K562 (cell line): ENCODE measurements at regions not wholly inside any gene's neighbourhood (a gene's known extent, or its start where the extent isn't known, plus 50 kb on each side); places are given as distances from the start of the nearest gene placed in this dataset.

Source experiments
- ATAC-seq: fragments of 200-7000 bp; cut with Tn5 transposase; 3 replicates; pipeline ENCODE4 v1.9.1; 2020; ENCODE audit warnings: moderate library complexity
- BruUV-seq: library from RNA; stranded (reverse); fragments of 400-500 nt; replicated peaks from 2 replicates; lab custom pipeline; 2021; lab: Mats Ljungman, UMichigan
- CTCF ChIA-PET: fragments of 300-600 bp; formaldehyde crosslinking; extraction: SDS; loops from one replicate; lab custom pipeline; 2021; ENCODE audit warnings: low intra/inter-chr PET ratio; lab: Yijun Ruan, JAX
- POLR2A ChIA-PET: fragments of 300-600, 350-650 bp; sonication (Branson Sonifier 250); formaldehyde crosslinking; extraction: SDS; loops from one replicate; lab custom pipeline; 2021; ENCODE audit warnings: antibody characterized with exemption, inconsistent platforms; lab: Yijun Ruan, JAX
- DNase-seq, 4 experiments: peaks; one replicate each; pipeline versions ENCODE4 v3.0.0 to v3.0.0-alpha.2; 2011 to 2018; ENCODE audit warnings: low spot score in 3 of 4, mixed read lengths in 3 of 4; ENCODE audit errors: extremely low read depth in 1 of 4
- FAIRE-seq: peaks from 2 replicates; lab custom pipeline; 2011; peaks lifted over from hg19 to GRCh38; lab: Jason Lieb, UNC
- H2AFZ ChIP-seq: 2 replicates; pipeline ENCODE4 v1.6.0; 2011; ENCODE audit warnings: low read depth, low read length, control low read depth, inconsistent platforms
- H3K27ac ChIP-seq: fragments of 200-600 bp; 3 replicates; pipeline ENCODE4 v1.8.0; 2011; ENCODE audit warnings: low read depth, mild to moderate bottlenecking, control low read depth, inconsistent platforms, low read length, moderate library complexity, mixed read lengths; ENCODE audit errors: extremely low read depth
- H3K27me3 ChIP-seq, 2 experiments: fragments of 300-600 bp in 1 of 2; 2 replicates in 1 of 2; 3 replicates in 1 of 2; pipeline versions ENCODE4 v1.6.0 to v1.8.0; 2011; ENCODE audit warnings: inconsistent platforms in 2 of 2, low read length in 2 of 2, mild to moderate bottlenecking in 1 of 2, mixed read lengths in 1 of 2, moderate library complexity in 1 of 2; ENCODE audit not compliant: control insufficient read depth in 2 of 2, insufficient read depth in 2 of 2
- H3K36me3 ChIP-seq: fragments of 300-600 bp; 3 replicates; pipeline ENCODE4 v1.8.0; 2011; ENCODE audit warnings: mild to moderate bottlenecking, low read length, inconsistent platforms; ENCODE audit not compliant: control insufficient read depth, insufficient read depth
- H3K4me1 ChIP-seq, 2 experiments: fragments of 200-600 bp in 1 of 2; replicated peaks in 1 of 2; 2 replicates in 1 of 2; 3 replicates in 1 of 2; pipeline versions ENCODE4 v1.5.1 to v1.8.0; 2011; ENCODE audit warnings: inconsistent platforms in 2 of 2, low read length in 2 of 2, mild to moderate bottlenecking in 1 of 2, mixed read lengths in 1 of 2, moderate library complexity in 1 of 2; ENCODE audit not compliant: control insufficient read depth in 2 of 2, insufficient read depth in 2 of 2
- H3K4me2 ChIP-seq: 2 replicates; pipeline ENCODE4 v1.6.1; 2011; ENCODE audit warnings: low read length, control low read depth, inconsistent platforms, mixed read lengths; ENCODE audit not compliant: insufficient read depth
- H3K4me3 ChIP-seq: fragments of 200-600 bp; sonication (generic), shearing (Covaris generic); 2 replicates; pipeline ENCODE4 v1.5.1; 2016; ENCODE audit warnings: control low read depth, inconsistent platforms
- H3K79me2 ChIP-seq: fragments of 200-600 bp; 3 replicates; pipeline ENCODE4 v1.8.0; 2011; ENCODE audit warnings: low read length, inconsistent platforms; ENCODE audit not compliant: control insufficient read depth, insufficient read depth
- H3K9ac ChIP-seq, 2 experiments: 2 replicates each; pipeline versions ENCODE4 v1.6.0 to v1.6.1; 2011; ENCODE audit warnings: low read depth in 2 of 2, low read length in 2 of 2, control low read depth in 1 of 2, inconsistent platforms in 1 of 2, mild to moderate bottlenecking in 1 of 2, mixed read lengths in 1 of 2; ENCODE audit not compliant: insufficient read depth in 1 of 2
- H3K9me1 ChIP-seq: one replicate; pipeline ENCODE4 v1.6.0; 2011; ENCODE audit warnings: inconsistent platforms, mild to moderate bottlenecking, low read length, moderate library complexity; ENCODE audit not compliant: control insufficient read depth, insufficient read depth
- H3K9me3 ChIP-seq: replicated peaks from 2 replicates; pipeline ENCODE4 v1.5.1; 2011; ENCODE audit warnings: low read depth, low read length, inconsistent platforms; ENCODE audit not compliant: control insufficient read depth, insufficient read depth
- H4K20me1 ChIP-seq: replicated peaks from 2 replicates; pipeline ENCODE4 v1.6.1; 2011; ENCODE audit warnings: low read length, inconsistent platforms, mixed read lengths; ENCODE audit not compliant: control insufficient read depth, insufficient read depth
- CREB3 ChIP-seq: fragments of 450-650 bp; conservative IDR thresholded peaks from 2 replicates; pipeline ENCODE4 v1.6.1; 2016; ENCODE audit warnings: missing genetic modification characterization, low read depth, mild to moderate bottlenecking, missing compliant biosample characterization, moderate library complexity
- HES1 ChIP-seq: fragments of 450-650 bp; IDR thresholded peaks from 2 replicates; pipeline ENCODE4 v1.6.1; 2016; ENCODE audit warnings: low read depth, mild to moderate bottlenecking, moderate library complexity
- NCOR1 ChIP-seq: fragments of 450-650 bp; IDR thresholded peaks from 2 replicates; pipeline ENCODE4 v1.6.1; 2016; ENCODE audit warnings: mild to moderate bottlenecking, moderate library complexity
- NR1H2 ChIP-seq: sonication (generic); formaldehyde crosslinking; IDR thresholded peaks from 2 replicates; pipeline ENCODE4 v1.4.0; 2020; ENCODE audit warnings: mild to moderate bottlenecking, missing genetic modification reagents
- PYGO2 ChIP-seq: fragments of 450-650 bp; IDR thresholded peaks from 2 replicates; pipeline ENCODE4 v1.6.1; 2016; ENCODE audit warnings: mild to moderate bottlenecking, missing genetic modification characterization, moderate library complexity, missing compliant biosample characterization
- RBM25 ChIP-seq: fragments of 200-400 bp; formaldehyde crosslinking; IDR thresholded peaks from 2 replicates; pipeline ENCODE4 v1.6.1; 2018; ENCODE audit warnings: low read length, low read depth, moderate library complexity; ENCODE audit not compliant: severe bottlenecking
- SRSF7 ChIP-seq: fragments of 200-400 bp; formaldehyde crosslinking; optimal IDR thresholded peaks from 2 replicates; pipeline ENCODE3; 2017; ENCODE audit warnings: mild to moderate bottlenecking, low read depth, low read length
- WGBS: fragments of 100-300 bp; shearing (Covaris generic); methylation state at CpG from one replicate; pipeline ENCODE4 v1.1.6; 2016; ENCODE audit warnings: low coverage, mixed read lengths; ENCODE audit not compliant: insufficient coverage; ENCODE audit errors: missing lambda C conversion rate; 5-methylcytosine and 5-hydroxymethylcytosine counted together
- in situ Hi-C: fragments of 300-500 bp; cut with MboI; formaldehyde crosslinking; loops from 4 replicates; pipeline ENCODE4 v1.15.0; 2018; ENCODE audit warnings: inconsistent platforms, mixed read lengths
- intact Hi-C: fragments of 100-400 bp; cut with micrococcal nuclease; formaldehyde crosslinking; loops from 2 replicates; pipeline ENCODE4 v1.14.2; 2022
- TF ChIP-seq, protein P1 (sequence below): sonication (generic); formaldehyde crosslinking; IDR thresholded peaks from 2 replicates; pipeline ENCODE4 v1.8.1; 2023; ENCODE audit warnings: missing genetic modification reagents, mild to moderate bottlenecking, borderline replicate concordance

GRCh38 chr1:219398815-219399396, 214.0 kb downstream of the ZC3H11B start (continued):
- TF ChIP-seq CREB3 (tag) (no peak), RBM25 (no peak)

DNA sequence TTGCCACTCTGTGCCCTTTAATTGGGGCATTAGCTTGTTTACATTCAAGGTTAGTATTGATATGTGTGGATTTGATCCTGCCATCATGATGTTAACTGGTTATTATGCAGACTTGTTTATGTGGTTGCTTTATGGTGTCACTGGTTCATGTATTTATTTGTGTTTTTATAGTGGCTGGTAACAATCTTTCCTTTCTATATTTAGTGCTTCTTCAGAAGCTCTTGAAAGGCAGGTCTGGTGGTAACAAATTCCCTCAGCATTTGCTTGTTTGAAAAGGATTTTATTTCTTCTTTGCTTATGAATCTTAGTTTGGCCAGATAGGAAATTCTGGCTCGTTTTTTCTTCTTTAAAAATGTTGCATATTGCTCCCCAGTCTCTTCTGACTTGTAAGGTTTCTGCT, 215.4 kb downstream of the ZC3H11B start:
- Histone ChIP-seq H3K27ac (no peak overlapping the region), H3K27me3 (no peaks in the 10 kb centered on the region), H3K4me1 (no peaks in the 10 kb centered on the region), H4K20me1 (no peaks in the 10 kb centered on the region), H3K9me3 (no peaks in the 10 kb centered on the region; the same call in 1 of the 2 replicates), H3K9ac (no peak overlapping the region), H3K79me2 (no peaks in the 10 kb centered on the region), H2AFZ (no peak overlapping the region), H3K4me3 (no peak overlapping the region), H3K36me3 (no peaks in the 10 kb centered on the region), H3K4me2 (no peak overlapping the region), H3K9me1 (no peaks in the 10 kb centered on the region)
- BruUV-seq = no TSS peak
- CTCF ChIA-PET = no interaction called here
- FAIRE-seq (no peak), ATAC-seq (no peak), DNase-seq (no peak)
- 0% methylated on average over 1 of the region's 1 CpG for WGBS
- POLR2A ChIA-PET = no interaction called here
- intact Hi-C loops (no loop called here), in situ Hi-C loops (no loop called here)
- no peak for TF ChIP-seq SRSF7
- TF ChIP-seq NCOR1 = no peak
- no peak for TF ChIP-seq NR1H2 (CRISPR knock-in tag)
- TF ChIP-seq HES1 = no peak
- TF ChIP-seq PYGO2 = no peak
- TF ChIP-seq, protein P1, sequence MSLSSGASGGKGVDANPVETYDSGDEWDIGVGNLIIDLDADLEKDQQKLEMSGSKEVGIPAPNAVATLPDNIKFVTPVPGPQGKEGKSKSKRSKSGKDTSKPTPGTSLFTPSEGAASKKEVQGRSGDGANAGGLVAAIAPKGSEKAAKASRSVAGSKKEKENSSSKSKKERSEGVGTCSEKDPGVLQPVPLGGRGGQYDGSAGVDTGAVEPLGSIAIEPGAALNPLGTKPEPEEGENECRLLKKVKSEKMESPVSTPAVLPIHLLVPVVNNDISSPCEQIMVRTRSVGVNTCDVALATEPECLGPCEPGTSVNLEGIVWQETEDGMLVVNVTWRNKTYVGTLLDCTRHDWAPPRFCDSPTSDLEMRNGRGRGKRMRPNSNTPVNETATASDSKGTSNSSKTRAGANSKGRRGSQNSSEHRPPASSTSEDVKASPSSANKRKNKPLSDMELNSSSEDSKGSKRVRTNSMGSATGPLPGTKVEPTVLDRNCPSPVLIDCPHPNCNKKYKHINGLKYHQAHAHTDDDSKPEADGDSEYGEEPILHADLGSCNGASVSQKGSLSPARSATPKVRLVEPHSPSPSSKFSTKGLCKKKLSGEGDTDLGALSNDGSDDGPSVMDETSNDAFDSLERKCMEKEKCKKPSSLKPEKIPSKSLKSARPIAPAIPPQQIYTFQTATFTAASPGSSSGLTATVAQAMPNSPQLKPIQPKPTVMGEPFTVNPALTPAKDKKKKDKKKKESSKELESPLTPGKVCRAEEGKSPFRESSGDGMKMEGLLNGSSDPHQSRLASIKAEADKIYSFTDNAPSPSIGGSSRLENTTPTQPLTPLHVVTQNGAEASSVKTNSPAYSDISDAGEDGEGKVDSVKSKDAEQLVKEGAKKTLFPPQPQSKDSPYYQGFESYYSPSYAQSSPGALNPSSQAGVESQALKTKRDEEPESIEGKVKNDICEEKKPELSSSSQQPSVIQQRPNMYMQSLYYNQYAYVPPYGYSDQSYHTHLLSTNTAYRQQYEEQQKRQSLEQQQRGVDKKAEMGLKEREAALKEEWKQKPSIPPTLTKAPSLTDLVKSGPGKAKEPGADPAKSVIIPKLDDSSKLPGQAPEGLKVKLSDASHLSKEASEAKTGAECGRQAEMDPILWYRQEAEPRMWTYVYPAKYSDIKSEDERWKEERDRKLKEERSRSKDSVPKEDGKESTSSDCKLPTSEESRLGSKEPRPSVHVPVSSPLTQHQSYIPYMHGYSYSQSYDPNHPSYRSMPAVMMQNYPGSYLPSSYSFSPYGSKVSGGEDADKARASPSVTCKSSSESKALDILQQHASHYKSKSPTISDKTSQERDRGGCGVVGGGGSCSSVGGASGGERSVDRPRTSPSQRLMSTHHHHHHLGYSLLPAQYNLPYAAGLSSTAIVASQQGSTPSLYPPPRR (CRISPR knock-in tag) = no peak
